ENCODE measurements at regions not wholly inside any gene's neighbourhood (a gene's known extent, or its start where the extent isn't known, plus 50 kb on each side); places are given as distances from the start of the nearest gene placed in this dataset.
"Not testable (repeated sequence)": the region's sequence is repeated elsewhere in the genome, so short reads cannot be mapped to it uniquely, and the experiment has no call there.

DNA sequence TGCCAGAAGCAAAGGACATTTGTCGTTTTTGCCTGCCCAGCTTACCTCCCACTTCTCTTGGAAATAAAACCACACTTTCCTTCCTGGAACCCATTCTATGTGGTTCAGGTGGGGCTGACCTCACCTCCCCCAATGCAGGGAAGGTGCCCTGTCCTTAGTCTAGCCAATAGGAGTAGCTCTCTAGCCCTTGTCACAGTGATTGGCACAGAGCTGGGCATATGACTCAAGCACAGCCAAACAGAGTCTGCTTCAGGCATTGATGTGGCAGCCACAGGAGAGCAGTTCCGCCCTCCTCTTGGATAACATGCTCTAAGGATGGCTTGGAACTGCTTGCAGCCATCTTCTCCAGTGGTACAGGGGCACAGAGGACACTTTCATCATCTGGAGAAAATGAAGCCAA lies 134.0 kb downstream of the LRIG2 start:
- H3K4me3 ChIP-seq (ENCODE audit: low read length) = no peak overlapping the region
- no peak for TF ChIP-seq CTCF (conservative IDR thresholded peaks at IDR 0.05; ENCODE audit: low read depth, low read length)
- no peak for DNase-seq (ENCODE audit: low read depth)

GRCh38 chr1:113207457-113207856 lies 134.5 kb downstream of the LRIG2 start:
- DNase-seq (ENCODE audit: low read depth) = no peak
- no peak for TF ChIP-seq CTCF (conservative IDR thresholded peaks at IDR 0.05; ENCODE audit: low read depth, low read length)
- H3K4me3 ChIP-seq (ENCODE audit: low read length) = no peak overlapping the region

GRCh38 chr1:113208425-113208824 lies 135.4 kb downstream of the LRIG2 start:
- DNase-seq (ENCODE audit: low read depth); H3K4me3 ChIP-seq (ENCODE audit: low read length): not testable (repeated sequence)

GRCh38 chr1:113210248-113210647 lies 137.2 kb downstream of the LRIG2 start:
- no peak overlapping the region for H3K4me3 ChIP-seq (ENCODE audit: low read length)
- no peak for DNase-seq (ENCODE audit: low read depth)
- no peak for TF ChIP-seq CTCF (conservative IDR thresholded peaks at IDR 0.05; ENCODE audit: low read depth, low read length)

- TF ChIP-seq CTCF (conservative IDR thresholded peaks at IDR 0.05; ENCODE audit: low read depth, low read length) = no peak
- no peak overlapping the region for H3K4me3 ChIP-seq (ENCODE audit: low read length)
- no peak for DNase-seq (ENCODE audit: low read depth)
Observed at GRCh38 chr1:113211467-113211866, 138.5 kb downstream of the LRIG2 start.

DNA sequence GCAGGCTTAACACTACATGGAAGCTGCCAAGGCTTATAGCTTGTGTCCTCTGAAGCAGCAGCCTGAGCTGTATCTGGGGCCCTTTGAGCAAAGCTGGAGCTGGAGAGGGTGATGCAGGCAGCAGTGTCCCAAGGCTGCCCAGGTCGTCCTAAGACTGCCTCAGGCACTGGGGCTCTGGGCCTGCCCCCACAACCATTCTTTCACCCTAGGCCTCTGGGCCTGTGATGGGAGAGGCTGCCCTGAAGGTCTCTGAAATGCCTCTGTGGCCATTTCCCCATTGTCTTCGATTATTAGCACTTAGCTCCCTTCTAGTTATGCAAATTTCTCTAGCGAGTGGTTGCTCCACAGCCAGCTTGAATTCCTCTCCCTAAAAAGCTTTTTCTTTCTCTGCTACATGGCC lies 142.0 kb downstream of the LRIG2 start:
- no peak overlapping the region for H3K4me3 ChIP-seq (ENCODE audit: low read length)
- DNase-seq (ENCODE audit: low read depth) = no peak

GRCh38 chr1:113216664-113217063 lies 143.7 kb downstream of the LRIG2 start:
- H3K4me3 ChIP-seq (ENCODE audit: low read length) = no peak overlapping the region
- DNase-seq (ENCODE audit: low read depth) = no peak
- no peak for TF ChIP-seq CTCF (conservative IDR thresholded peaks at IDR 0.05; ENCODE audit: low read depth, low read length)

More for the DNA sequence above, 142.0 kb downstream of the LRIG2 start:
- no peak for TF ChIP-seq CTCF (conservative IDR thresholded peaks at IDR 0.05; ENCODE audit: low read depth, low read length)

All from retinal pigment epithelial cell (primary cell).